NCI-H774 (cell line): ENCODE measurements at regions not wholly inside any gene's neighbourhood (a gene's known extent, or its start where the extent isn't known, plus 50 kb on each side); places are given as distances from the start of the nearest gene placed in this dataset.
A peak's percentile ranks its signal among the peaks of the same experiment; 100 is the strongest.
"Not testable (repeated sequence)": the region's sequence is repeated elsewhere in the genome, so short reads cannot be mapped to it uniquely, and the experiment has no call there.

ENCODE experiments used
- DNase-seq: peaks from one replicate; lab custom pipeline; 2025; lab: John Stamatoyannopoulos, UW

DNA sequence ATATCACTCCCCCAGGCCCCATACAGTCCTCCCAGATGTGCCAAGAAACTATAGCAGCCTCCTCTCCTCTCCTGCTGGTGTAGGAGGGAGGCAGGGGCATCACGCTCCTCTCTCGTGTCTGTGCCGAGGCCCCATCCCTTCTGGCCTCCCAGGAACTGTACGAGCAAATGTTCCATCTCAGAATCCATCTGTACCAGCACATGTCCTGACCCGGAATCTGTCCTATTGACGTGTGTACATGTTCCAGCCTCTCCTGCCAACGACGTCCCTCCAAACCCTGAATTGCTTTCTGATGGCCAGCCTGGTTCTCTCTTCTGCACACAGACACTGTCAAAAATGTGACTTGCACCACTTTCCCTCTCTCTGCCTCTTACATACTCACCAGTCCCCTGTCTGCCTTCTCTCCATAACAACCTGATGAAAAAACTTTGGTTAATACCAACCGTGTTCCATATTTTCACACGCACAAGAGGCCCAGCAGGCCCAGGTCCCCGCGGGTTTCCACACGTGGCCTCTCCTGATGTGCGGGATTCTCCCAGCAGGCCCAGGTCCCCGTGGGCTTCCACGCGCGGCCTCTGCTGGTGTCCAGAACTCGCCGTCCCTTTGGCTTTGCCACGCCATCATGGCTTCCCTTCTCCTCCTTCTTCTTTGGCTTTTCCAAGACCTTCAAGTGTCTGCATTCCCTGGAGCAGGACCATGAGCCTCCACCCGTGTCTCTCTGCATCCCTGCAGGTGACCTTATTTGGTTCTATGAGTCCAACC, 125.2 kb upstream of the THBS2 start:
- DNase-seq: no peak

DNA sequence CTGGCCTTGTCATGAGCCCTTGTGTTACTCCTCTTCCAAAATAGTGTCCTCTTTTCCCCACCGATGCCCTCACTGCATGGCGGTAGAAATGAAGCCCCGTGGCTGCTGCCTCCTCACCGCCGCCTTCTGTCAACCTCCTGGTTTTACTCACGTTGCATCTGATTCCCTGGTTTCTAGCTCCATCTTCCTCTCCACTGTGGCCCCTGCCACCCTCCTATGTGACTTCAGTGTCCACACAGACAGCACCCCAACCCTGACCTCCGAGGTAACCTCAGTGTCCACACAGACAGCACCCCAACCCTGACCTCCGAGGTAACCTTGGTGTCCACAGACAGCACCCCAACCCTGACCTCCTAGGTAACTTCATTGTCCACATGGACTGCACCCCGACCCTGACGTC, 122.8 kb upstream of the THBS2 start:
- no peak for DNase-seq

GRCh38 chr6:169372589-169372988, 118.9 kb upstream of the THBS2 start:
- DNase-seq: no peak

DNA sequence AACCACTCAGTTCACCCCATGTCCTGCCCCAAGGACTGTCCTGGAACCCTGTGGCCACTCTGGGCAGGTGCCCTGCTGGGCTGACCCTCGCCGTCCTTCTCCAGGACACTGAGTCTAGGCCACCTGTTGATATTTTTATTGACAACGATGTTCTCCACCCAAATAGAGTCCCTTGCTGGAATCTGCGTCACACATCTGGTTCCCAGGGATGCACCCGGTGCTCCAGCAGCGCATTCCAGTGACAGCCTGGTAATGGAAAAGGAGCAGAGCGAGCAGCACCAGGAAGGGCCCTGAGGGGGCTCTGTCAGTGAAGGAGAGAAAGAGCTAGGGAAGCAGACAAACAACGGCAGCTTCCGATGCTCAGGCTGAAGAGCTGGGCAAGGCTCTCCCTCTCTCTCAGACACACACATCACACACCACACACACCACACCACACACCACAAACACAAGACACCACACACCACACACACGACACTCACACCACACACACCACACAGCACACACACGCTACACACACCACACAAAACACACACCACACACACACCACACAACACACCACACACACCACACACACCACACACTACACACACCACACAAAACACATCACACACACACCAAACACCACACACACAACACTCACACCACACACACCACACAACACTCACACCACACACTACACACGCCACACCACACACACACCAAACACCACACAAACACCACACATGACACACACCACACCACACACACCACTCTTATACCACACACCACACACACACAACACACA, 117.9 kb upstream of the THBS2 start:
- no peak for DNase-seq

DNA sequence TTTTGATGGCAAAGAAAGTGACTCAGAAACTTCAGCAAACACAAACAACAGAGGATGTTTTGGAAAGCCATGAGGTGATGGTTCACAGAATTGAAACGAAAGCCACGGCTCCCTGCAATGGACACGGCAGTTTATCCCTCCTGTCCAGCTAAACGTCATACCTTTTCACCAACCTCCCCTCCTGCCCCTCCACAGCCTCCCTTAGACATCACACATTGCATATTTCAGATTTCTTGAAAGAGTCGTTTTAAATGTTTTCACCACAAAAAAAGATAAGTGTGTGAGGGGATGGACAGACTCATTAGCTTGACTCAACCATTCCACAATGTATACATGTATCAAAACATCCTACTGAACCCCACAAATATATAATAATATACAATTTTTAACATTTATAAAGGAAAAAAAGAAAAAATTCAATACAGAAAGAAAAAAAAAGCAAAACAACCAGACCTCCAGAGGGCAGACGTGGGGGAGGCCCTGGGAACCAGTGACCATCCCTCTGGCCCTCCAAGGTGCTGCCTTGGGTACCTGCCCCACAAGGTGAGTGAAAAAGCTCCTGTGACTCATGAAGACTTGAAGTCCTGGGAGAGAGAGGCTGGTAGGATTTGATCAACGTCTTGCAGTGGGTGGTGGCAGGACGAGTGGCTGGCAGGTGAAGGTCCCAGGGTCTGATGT, 117.2 kb upstream of the THBS2 start:
- DNase-seq: no peak

- DNase-seq: no peak
Measured at GRCh38 chr6:169370054-169370453, 116.4 kb upstream of the THBS2 start.

DNA sequence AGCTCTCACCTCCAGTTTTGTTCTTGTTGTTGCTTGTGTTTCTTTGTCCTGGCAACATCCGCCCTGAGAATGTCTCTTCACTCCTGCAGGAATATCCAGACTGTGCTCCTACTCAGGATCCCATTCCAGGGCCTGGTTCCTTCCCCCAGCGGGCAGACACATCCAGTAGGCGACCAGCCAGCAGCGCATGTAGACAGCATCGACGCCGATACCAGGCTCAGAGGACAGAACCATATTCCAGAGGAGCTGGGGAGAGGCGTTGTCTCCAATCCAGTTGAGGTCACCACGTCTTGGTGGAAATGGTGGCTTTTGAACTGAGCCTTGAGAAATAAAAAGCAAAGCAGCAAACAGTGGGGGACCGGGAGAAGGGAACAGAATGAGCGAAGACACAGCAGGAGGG, 114.6 kb upstream of the THBS2 start:
- no peak for DNase-seq

DNA sequence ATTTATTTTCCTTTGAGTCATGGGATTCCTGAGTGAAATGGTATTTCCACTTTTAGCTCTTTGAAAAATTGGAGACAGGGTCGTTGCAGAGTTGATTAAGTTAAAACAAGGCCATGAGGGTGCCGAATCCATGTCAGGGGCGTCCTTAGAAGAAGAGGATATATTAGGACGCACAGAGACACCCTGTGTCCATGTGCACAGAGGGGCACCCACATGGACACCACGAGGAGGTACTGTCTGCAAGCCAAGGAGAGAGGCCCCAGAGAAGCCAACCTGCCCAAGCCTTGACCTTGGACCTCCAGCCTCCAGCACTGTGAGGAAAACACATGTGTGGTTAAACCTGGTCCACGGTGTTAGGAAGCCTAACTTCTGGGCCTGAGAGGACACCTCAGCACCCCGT, 113.9 kb upstream of the THBS2 start:
- DNase-seq: no peak

DNA sequence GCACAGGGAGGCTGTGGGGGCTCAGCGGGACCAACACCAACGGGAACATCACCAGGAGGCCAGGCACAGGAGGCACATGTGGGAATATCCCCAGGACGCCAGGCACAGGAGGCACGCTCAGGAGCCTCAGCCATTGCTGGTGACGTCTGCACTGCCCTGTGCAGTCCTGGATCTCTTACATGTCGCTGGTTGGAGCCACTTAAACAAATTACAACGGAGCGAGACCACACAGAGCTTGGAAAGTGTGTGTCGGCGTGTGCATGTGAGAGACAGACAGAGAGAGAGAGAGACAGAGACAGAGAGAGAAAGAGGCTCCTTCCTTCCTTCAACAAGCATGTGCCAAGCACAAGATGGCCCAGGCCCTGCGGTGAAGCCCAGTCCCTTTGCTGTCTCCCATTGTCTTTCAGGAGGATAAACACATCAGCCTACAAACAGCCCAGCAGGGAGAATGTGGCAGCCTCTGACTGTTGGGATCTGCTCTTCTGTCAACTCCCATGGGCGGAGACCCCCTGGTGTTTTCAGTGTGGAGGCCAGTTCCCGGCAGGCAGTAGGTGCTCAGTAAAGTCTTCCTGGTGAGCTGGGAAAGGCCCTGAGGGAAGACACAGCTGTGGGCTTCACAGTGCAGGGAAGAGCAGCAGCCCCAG, 112.7 kb upstream of the THBS2 start:
- no peak for DNase-seq

- DNase-seq: peak; percentile 71
Measured at GRCh38 chr6:169365567-169366257, 112.1 kb upstream of the THBS2 start.

GRCh38 chr6:169363590-169363989, 109.9 kb upstream of the THBS2 start:
- DNase-seq: no peak

GRCh38 chr6:169362501-169363121, 109.0 kb upstream of the THBS2 start:
- no peak for DNase-seq

DNA sequence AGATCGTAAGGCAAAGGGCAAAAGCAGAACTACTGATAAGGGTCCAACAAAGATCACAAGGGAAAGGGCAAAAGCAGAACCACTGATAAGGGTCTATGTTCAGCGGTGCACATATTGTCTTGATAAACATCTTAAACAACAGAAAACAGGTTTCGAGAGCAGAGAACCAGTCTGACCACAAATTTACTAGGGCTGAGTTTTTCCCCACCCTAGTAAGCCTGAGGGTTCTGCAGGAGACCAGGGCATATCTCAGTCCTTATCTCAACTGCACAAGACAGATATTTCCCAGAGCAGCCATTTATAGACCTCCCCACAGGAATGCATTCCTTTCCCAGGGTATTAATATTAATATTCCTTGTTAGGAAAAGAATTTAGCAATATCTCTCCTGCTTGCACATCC, 101.4 kb upstream of the THBS2 start:
- not testable (repeated sequence) for DNase-seq

GRCh38 chr6:169345146-169345545, 91.5 kb upstream of the THBS2 start:
- DNase-seq: no peak

GRCh38 chr6:169344750-169345065, 91.1 kb upstream of the THBS2 start:
- DNase-seq: no peak

- no peak for DNase-seq
Measured at GRCh38 chr6:169343886-169344749, 90.5 kb upstream of the THBS2 start.

DNA sequence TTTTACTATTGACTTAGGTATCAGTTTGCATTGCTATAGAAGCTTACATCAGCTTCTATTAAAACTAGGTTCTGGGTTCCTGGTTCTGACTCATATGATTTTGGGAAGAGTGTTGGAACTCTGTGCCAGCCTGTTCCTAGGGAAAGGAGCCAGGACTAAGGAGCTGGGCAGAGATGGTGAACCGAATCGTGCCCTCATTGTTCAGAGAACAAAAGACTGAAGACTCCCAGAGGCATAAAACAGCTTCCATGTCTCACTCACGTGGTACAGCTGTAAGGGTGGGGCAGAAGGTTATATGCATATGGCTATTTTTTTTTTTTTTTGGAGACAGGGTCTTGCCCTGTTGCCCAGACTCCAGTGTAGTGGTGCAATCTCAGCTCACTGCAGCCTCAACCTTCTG, 89.1 kb upstream of the THBS2 start:
- DNase-seq: no peak

GRCh38 chr6:169341706-169342105, 88.1 kb upstream of the THBS2 start:
- DNase-seq: no peak

- no peak for DNase-seq
Measured at GRCh38 chr6:169341065-169341464, 87.4 kb upstream of the THBS2 start.

GRCh38 chr6:169340395-169340794, 86.7 kb upstream of the THBS2 start:
- DNase-seq: no peak
